ENCODE measurements at regions not wholly inside any gene's neighbourhood (a gene's known extent, or its start where the extent isn't known, plus 50 kb on each side); places are given as distances from the start of the nearest gene placed in this dataset.

- TF ChIP-seq TEAD4 (CRISPR knock-in tag; IDR thresholded peaks at IDR 0.05) (no peak), NR2C2 (CRISPR knock-in tag; IDR thresholded peaks at IDR 0.05) (no peak), CTCF (IDR thresholded peaks at IDR 0.05) (no peak), SP1 (CRISPR knock-in tag; conservative IDR thresholded peaks at IDR 0.05) (no peak), MYBL2 (CRISPR knock-in tag; IDR thresholded peaks at IDR 0.05) (no peak), MAX (CRISPR knock-in tag; IDR thresholded peaks at IDR 0.05) (no peak), ZNF281 (CRISPR knock-in tag; IDR thresholded peaks at IDR 0.05) (no peak), ZBTB21 (CRISPR knock-in tag; IDR thresholded peaks at IDR 0.05; ENCODE audit: borderline replicate concordance) (no peak), JUN (CRISPR knock-in tag; IDR thresholded peaks at IDR 0.05) (no peak), PRDM15 (CRISPR knock-in tag; IDR thresholded peaks at IDR 0.05) (no peak), ZBTB43 (CRISPR knock-in tag; IDR thresholded peaks at IDR 0.05) (no peak), IRF2 (CRISPR knock-in tag; IDR thresholded peaks at IDR 0.05; ENCODE audit: borderline replicate concordance, low read depth) (no peak)
Measured at GRCh38 chr7:49150486-49150885, 226.1 kb downstream of the CDC14C start.
